NCI-H146 treated with DMSO at 0.1 percent for 48 hours (cell line): ENCODE measurements at regions not wholly inside any gene's neighbourhood (a gene's known extent, or its start where the extent isn't known, plus 50 kb on each side); places are given as distances from the start of the nearest gene placed in this dataset.

Experiments
- DNase-seq: peaks from one replicate; lab custom pipeline; 2025; ENCODE audit not compliant: unreplicated experiment; lab: John Stamatoyannopoulos, UW

DNA sequence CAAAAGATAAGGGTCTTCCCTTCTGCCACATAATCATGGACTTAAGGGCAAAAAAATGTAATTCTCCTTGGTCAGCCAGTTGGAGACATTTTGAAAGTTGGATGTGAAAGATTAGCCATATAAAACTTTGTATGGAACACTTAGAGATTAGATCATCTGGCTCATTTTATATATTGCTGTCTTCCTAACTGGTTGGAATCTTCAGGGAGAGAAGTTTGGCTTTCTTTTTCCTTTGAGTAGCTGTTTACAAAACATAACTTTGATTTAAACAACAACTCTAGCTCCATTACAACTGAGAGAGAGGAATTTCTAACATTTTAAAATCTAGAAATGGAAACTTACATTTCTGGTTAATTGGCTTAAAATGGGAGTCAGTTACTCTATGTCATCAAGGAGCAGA, 132.7 kb downstream of the RDH14 start:
- DNase-seq: no peak

DNA sequence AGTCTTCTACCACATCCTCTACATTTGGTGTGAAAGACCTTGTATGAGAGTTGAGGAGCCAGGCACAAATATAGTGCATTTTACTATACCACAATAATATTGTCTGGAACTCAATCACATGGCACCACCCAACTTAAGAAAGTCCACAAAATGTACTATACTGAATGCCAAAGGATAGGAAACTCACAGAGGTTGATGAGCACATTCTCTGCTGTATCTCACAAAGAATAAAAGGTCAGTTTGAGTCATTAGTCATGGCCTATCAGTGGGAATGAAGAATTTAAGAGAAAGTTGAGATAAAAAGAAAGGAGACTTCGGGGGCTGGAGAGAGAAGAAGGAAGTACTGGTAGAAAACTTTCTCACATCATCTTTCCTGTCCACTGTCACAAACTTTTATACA, 134.3 kb downstream of the RDH14 start:
- DNase-seq: no peak

DNA sequence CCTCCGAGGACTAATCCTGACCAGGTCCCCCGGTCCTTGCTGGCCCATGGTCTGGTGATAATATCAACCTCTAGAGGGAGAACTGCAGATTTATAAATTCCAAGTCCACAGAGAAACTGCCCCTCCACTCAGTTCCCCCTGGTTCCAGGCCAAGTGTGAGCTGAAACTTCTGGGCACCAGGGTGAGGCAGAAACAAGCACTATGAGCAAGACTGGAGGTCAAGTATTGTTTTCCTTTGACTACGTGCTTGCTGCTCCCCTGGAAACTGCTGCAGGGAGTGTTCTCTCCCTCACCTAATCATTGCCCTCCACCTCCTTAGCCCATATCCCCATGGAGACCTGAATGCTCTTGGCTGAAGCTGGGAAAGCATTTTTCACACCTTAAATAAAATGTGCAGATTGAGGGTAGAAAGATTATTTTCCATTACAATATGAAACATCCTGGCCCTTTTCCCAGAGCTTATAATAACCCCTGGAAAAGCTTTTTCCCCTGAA, 135.2 kb downstream of the RDH14 start:
- DNase-seq: no peak

DNA sequence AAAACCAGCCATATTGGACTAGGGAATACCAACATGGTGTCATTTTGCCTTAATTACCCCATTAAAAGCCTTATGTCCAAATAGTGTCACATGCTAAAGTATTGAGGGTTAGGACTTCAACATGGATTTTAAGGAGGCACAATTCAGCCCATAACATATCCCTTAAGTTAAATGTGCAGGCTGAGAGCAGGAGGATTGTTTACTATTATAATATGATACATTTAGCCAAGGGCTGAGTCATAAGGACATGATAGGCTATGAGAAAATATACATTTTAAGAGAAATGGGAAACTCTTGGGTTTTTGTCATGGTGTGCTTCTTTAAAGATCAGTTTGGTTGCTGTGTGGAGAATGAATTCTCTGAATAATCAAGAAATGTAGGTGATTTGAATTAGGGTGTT, 136.8 kb downstream of the RDH14 start:
- no peak for DNase-seq

DNA sequence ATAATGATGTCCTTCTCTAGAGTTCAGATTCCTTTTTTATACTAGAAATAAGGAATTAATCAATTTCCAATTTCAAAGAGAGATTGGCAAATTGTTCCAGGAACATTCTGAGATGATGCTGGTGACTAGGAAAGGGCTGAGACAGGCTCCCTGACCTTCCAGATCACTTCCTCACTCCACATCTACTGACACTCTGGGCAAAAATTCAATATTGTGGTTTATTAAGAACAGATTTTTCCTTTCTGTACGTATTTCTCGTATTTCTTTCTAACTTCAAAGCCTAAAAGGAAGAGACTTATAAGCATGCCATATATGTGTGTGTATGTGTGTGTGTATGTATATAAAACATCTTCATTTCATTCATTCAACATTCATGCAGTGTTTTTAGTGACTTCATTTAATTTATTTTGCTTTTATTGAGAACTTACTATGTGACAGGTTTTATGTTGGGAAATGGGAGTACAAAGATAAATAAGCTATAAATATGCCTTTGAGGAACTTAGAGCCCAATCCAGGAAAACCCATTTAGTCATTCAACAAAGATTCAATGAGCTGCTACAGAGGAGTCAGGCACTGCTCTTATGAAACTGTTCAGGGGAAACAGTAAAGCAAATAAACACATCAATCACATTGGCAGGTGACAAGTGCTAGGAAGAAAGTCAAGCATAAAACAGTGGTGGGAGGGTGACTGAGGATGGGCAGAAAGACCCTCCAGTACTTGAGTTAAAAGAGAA, 137.9 kb downstream of the RDH14 start:
- DNase-seq: no peak

DNA sequence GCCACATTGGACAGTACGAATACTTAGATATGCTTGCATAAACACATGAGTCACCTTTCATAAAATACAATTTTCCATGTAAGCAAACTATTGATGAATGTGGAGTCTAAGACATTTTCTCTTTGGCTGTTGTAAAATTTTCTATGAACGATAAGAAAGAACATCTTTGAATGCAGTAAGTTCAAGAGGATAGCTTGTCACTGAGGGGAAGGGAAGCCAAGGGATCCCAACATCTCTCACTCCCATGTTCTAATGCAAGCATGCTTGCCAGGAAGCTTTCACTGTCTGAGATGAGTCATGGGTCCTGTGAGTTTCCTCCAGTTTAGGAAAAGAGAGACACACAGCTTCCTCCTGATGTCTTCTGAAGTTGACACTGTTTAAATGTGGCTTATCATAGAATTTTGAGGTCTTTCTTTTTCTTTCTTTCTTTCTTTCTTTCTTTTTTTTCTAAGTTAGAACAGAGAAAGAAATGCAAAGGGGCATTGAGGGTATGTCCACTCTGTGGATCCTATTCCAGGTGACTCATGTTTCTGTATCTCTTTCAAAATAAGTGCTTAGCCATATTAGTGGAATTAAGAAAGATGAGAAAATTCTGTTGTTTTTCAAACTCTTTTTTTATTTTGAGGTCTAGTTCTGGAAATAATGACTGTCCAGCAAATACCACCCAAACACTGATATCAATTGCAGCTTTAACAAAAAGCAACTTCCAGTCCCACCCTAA, 146.6 kb downstream of the RDH14 start:
- no peak for DNase-seq

DNA sequence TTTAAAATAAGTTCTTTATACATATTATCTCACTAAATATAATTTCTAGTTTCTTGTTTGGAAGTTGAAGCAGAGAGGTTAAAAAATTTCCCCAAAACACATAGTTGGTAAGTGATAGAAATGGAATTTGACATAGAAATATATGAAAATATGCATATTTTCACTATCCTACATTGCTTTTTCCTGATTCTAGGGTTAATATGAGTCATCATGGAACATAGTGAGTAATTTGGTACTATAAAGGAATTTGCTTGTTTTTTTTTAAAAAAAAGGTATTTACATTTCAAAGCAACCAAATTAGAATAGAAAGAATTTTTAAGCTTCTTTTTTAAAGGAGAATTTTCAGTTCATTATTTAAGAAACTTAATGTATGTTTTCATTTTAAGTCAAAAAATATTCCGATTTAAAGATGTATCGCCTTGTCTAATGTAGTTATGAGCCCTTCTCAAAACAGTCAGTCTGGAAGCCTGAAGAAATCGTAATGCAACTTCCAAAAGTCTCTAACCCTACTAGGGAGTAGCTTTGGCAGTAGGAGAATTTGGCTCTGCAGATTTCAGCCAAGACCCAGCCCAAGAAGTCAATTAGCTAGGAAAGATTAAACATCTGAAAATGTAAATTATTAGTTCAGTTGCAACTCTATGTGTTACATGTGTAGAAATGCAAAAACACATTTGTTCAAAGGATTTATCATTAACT, 147.3 kb downstream of the RDH14 start:
- no peak for DNase-seq

DNA sequence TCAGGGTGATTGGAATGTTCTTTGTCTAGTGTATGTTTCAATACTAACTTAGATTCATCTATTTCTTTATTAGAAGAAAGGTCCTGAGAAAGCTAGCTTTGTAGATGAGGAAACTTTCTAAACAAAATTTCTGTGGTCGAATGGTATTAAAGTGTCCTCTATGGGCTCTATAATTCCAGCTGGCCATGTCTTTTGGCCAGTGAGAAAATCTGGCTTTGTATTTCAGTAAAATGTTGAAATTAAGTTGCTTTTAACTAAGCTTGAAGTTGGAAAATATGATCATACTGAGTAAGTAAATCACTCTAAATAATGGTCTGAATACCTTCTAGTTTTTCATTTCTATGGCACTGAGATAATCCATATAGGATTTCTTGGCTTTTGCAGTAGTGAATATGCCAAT, 148.8 kb downstream of the RDH14 start:
- DNase-seq: no peak

DNA sequence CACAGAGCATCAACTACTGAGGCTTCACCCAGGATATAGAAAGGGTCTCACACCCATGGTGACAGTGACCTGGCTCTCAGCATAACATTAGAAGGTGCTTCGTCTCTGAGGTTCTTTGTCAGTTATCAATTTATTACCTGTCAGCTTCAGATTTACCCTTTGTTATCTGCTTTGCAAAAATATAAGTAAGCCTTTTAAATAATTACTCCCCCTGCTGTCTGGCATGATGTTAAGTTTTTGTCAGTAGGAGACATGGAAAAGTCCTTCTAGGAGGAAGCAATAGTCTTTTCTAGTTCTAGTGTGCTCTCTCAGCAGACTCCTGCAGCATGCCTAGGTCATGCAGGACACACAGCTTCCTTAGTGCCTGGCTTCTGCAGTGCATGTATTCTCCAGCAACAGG, 149.9 kb downstream of the RDH14 start:
- DNase-seq: no peak

DNA sequence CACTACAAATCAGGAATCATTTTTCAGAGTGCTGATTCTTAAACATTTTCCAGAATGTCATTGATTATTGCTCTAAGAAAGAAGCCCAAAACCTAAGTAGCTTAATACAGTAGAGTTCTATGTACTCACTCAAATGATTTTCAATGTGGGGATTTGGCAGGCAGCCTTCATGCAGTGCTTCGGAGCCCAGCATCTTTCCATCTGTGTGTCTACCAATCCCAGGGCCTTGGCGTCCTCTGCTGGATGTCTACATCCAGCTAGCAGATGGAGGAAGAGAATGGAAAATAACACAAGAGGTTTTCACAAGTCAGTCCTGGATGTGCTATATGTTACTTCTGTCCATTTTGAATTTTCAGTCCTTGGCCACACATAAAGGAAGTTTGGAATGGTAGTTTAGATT, 151.8 kb downstream of the RDH14 start:
- no peak for DNase-seq

DNA sequence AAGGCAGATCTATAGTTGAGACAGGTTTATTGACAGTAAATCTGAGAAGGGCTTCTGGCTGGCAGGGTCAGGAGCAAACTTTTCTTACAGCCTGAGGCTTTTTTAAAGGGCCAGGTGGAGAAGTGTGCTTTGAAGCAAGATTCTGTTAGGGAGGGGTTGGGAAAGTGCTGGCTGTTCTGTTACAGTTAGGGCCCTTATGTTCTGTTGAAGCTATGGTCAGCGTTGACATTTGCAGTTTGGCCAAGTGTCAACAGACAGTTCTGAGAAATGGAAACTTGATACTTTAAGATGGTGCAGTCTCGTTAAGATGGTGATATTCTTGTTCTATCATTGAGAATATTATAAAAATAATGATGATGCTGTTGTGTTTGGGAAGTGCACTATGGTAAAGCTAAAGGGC, 154.2 kb downstream of the RDH14 start:
- DNase-seq: no peak

DNA sequence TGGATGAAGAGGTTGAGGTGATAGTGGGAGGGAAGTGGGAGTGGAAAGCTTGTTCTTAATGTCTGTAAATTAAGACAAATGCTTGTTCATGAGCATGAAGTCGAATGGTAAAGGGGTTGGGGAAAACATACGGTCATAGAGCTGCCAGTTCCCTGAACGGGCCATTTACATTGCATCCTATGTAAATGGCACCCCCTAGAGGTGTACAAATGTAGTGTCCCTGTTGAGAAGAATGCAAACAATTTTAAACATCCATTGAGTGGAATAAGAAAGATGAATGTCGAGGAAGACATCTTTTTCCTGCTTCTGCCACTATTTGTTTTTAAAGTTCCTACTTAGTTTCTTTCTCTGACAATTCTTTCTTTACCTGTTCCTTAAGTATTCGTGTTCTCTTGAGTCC, 155.7 kb downstream of the RDH14 start:
- DNase-seq: no peak

DNA sequence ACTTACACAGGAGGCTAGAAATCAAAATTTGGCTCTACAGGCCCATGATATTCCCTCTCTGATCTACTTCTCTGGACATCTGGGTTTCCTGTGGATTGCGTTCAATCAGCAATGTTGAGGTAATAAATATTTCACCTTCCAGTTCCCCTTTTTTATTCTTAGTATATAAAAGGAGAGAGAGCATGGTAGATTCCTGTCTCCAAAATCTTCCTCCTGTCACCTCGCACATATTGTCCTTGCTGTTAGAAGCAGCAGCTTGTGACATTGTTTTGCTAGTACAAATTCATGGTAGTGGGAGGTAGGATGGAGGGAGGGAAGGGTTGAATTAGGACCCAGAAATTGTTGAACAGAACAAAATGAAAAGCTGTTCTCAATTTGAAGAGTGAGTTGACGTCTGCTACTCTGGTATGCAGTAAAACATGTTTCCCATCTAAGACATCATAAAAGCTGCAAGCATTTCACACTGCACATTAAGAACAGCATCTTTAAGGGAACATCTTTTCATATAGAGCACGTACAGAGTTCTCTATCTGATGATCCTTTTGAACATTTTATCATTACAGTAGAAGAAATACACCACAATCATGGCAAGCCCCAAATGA, 156.4 kb downstream of the RDH14 start:
- no peak for DNase-seq

DNA sequence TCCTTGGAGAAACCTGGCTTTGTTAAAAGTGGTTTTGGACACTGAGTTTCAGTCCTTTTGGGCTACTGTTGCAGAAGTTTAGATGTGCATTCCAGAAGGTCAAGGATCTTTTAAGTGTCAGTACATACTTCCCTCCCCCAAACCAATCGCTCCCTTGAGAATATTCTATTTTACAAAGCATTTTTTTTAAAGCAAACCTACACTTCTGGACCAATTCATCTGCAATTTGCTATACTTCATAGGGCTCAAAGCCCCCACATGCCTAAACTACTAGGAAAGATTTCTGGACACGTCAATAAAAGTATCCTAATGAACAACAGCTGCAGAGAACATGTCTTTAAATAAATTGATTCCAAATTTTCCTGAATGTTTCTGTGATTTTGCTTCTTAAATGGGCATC, 157.6 kb downstream of the RDH14 start:
- DNase-seq: no peak

DNA sequence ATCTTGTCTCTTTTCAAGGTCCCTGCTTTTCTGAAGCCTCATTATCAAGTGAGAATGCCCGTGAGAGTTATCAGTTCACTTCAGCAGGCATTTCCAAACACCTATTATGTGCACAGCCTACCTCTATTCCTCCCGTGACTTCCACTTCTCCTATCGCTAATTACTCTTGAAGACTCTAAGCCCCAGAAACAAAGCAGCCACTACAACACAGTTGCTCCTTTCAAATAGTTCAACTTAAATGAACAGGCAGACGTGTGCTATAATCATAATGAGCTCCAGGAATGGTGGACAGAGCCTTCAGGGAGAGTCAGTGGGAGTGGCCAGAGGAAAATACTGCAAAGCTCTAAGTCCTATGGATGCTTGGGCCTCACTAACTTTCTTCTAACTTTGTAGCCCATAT, 159.0 kb downstream of the RDH14 start:
- no peak for DNase-seq

DNA sequence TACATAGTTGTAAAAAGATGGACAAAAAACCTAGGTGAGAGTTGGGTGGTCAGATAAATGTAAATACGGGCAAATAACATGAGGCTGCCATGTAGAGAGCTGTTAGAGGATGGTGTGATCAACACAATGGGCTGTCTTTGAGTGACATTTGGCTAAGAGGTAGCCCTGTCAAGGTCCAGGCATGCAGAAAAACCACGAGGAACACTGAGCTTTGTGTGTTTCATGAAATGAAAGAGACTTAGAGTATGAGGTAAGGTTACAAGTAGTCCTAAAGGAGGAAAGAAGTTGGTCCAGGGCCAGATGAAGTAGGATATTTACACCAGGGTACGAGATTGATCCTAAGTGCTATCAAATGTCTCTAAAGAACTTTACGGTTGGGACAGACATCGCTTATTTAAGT, 160.9 kb downstream of the RDH14 start:
- DNase-seq: no peak

DNA sequence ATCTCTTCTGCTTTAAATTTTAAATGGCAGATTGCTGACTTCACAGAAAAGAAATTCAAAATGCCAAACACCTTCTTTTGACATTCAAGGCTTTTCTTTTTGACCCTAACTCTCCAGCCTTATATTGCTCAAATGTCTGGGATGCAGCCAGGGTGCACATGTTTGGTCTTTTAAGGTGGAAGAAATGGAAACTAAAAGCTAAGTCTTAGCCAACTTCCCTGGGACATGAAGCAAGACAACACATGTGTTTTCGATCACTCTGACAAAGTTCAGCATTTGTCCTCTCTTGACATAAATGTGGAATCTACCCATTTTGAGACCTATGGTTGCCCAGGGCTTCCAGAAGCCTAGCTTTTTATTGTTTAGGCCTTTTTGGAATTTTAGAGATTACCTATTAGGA, 161.6 kb downstream of the RDH14 start:
- no peak for DNase-seq

DNA sequence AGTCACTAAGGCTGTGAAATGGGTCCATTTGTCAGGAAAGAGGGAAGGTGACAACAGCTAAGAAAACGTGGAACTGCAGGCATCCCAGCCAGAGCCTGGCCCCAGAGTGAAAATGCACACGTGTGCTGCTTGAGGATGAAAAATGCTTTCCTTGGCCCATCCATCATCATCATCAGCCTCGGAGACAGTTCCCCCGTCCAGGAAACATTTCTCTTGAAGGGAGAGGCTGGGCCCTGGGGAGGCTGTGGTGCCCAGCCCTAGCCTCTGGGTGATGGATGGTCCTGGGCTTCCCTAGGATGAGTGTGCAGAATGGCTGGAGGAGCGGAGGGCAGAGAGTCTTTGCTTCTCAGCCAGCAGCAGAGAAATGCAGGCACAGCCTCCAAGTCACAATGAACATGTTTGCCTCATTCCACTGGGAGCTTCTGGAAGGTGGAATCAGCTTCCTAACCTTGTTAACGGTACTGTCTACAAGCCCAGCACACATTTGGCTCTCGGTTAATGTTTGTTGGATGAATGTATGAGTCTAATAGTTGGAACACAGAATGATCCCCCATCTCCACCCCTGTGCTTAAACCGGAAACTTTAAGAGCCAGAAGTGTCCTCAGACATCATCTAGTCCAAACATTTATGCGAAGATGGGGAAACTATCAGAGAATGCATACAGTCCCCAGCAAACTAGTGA, 164.0 kb downstream of the RDH14 start:
- no peak for DNase-seq

DNA sequence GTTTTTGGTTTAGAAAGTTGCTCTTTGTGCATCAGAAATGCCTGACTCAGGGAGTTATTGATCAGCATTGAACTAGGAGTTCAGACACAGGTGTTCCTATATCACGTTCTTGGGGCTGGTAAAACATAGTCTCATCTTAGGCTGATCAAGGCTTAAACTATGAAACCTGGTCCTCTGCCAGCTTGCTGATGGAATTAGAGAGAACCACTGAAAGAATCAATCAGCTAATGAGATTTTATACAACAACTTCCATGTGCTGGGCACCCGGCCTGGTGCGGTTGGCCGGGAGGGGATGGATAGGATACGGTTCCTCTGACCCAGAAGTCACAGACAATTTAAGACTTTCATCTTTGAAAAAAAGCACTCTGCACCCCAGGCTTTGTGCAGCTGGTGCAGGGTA, 164.9 kb downstream of the RDH14 start:
- DNase-seq: no peak

DNA sequence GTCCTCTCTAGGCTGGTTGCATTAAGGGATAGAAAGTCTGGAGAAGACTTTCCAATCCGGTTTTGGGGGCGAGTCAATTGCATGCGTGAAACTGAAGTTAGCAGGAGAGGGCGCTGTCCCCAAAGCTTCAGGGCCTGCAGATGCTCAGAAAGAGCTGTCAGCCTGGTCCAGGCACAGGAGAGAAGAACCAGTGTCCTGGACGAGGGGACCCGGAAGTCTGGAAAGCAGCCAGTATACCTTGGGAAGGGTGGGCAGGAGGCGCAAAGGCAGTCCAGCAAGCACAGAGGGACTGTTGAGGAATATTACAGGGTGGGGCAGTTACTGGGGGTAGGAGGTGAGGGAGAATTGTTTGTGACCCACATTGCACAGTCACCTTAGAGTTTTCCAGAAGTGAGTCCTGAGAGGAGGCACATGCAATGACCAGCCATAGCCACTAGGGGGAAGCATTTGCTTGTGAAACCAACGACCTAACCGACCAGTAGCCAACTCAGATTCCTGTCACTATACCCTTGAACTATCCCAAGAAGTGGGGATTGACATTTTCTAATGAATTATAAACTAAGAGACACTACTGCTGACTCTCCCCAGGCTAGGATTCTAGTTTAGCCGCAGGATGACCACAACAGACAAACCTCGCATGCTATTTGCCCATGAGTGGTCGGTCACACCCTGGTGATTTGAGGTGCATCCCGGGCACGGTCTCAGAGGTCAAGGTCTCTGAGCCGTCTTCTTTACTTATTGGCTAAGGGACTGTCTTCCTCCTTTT, 172.8 kb downstream of the RDH14 start:
- peak; percentile 28 for DNase-seq
